H1 (cell line): ENCODE measurements at regions not wholly inside any gene's neighbourhood (a gene's known extent, or its start where the extent isn't known, plus 50 kb on each side); places are given as distances from the start of the nearest gene placed in this dataset.

ENCODE experiments used
- CTCF ChIA-PET: fragments of 300-600 bp; sonication (Branson Sonifier 250); formaldehyde crosslinking; loops from one replicate; lab custom pipeline; 2021; ENCODE audit not compliant: partially characterized antibody; lab: Charles Lee
- POLR2A ChIA-PET: fragments of 300-600 bp; sonication (Branson Sonifier 250); formaldehyde crosslinking; loops from one replicate; lab custom pipeline; 2021; ENCODE audit warnings: inconsistent platforms; ENCODE audit not compliant: partially characterized antibody; lab: Charles Lee
- DNase-seq, 2 experiments: peaks; one replicate each; pipeline versions ENCODE4 v3.0.0 to v3.0.0-alpha.2; 2010 to 2022; ENCODE audit warnings: low spot score in 2 of 2, low read depth in 1 of 2, mixed read lengths in 1 of 2
- FAIRE-seq: peaks from 2 replicates; lab custom pipeline; 2011; peaks lifted over from hg19 to GRCh38; lab: Jason Lieb, UNC
- H2AFZ ChIP-seq: 2 replicates; pipeline ENCODE4 v1.8.1; 2012; ENCODE audit warnings: low read length, inconsistent platforms
- H2AK5ac ChIP-seq: 2 replicates; pipeline ENCODE4 v1.6.1; 2013; ENCODE audit warnings: low read depth, low read length
- H2BK120ac ChIP-seq: replicated peaks from 2 replicates; pipeline ENCODE3; 2013; ENCODE audit warnings: low read depth, low read length, inconsistent platforms
- H2BK12ac ChIP-seq: 2 replicates; pipeline ENCODE4 v1.6.1; 2013; ENCODE audit warnings: low read depth, low read length
- H2BK15ac ChIP-seq: 2 replicates; pipeline ENCODE4 v1.6.1; 2013; ENCODE audit warnings: low read length
- H2BK20ac ChIP-seq: 2 replicates; pipeline ENCODE4 v1.6.1; 2013; ENCODE audit warnings: low read length
- H2BK5ac ChIP-seq: 2 replicates; pipeline ENCODE4 v1.6.1; 2013; ENCODE audit warnings: low read depth, low read length
- H3K14ac ChIP-seq: 2 replicates; pipeline ENCODE4 v1.6.1; 2013; ENCODE audit warnings: inconsistent platforms; ENCODE audit not compliant: insufficient read length
- H3K18ac ChIP-seq: 2 replicates; pipeline ENCODE4 v1.6.1; 2013; ENCODE audit warnings: low read length; ENCODE audit errors: extremely low read depth
- H3K23ac ChIP-seq: 2 replicates; pipeline ENCODE4 v1.6.1; 2013; ENCODE audit warnings: inconsistent platforms; ENCODE audit not compliant: insufficient read length
- H3K23me2 ChIP-seq: 2 replicates; pipeline ENCODE4 v1.6.1; 2013; ENCODE audit warnings: low read depth, low read length
- H3K27ac ChIP-seq: 2 replicates; pipeline ENCODE4 v1.6.1; 2011; ENCODE audit warnings: low read depth, low read length, inconsistent platforms
- H3K27me3 ChIP-seq, 4 experiments: replicated peaks in 1 of 4; 1 replicate in 1 of 4; 2 replicates in 3 of 4; pipeline versions ENCODE4 v1.6.1 to v1.8.1; 2011 to 2013; ENCODE audit warnings: low read length in 3 of 4, mild to moderate bottlenecking in 3 of 4, inconsistent platforms in 2 of 4, mixed read lengths in 2 of 4, moderate library complexity in 1 of 4; ENCODE audit not compliant: control insufficient read depth in 3 of 4, insufficient read depth in 3 of 4; ENCODE audit errors: extremely low read depth in 1 of 4
- H3K36me3 ChIP-seq, 4 experiments: 2 replicates each; pipeline versions ENCODE4 v1.6.1 to v1.8.1; 2011 to 2013; ENCODE audit warnings: mild to moderate bottlenecking in 4 of 4, low read length in 3 of 4, moderate library complexity in 2 of 4, control low read depth in 1 of 4, inconsistent platforms in 1 of 4; ENCODE audit not compliant: insufficient read depth in 4 of 4, control insufficient read depth in 2 of 4
- H3K4ac ChIP-seq: replicated peaks from 2 replicates; pipeline ENCODE3; 2013; ENCODE audit warnings: low read length, low read depth, mixed read lengths, inconsistent platforms; ENCODE audit not compliant: insufficient read length
- H3K4me1 ChIP-seq, 4 experiments: replicated peaks in 1 of 4; 1 replicate in 1 of 4; 2 replicates in 3 of 4; pipeline versions ENCODE4 v1.6.1 to v1.8.1; 2011 to 2013; ENCODE audit warnings: low read length in 3 of 4, inconsistent platforms in 2 of 4, mixed read lengths in 1 of 4; ENCODE audit not compliant: insufficient read depth in 4 of 4, control insufficient read depth in 3 of 4
- H3K4me2 ChIP-seq, 2 experiments: 2 replicates each; pipeline versions ENCODE4 v1.6.1 to v1.8.1; 2011 to 2013; ENCODE audit warnings: low read depth in 2 of 2, low read length in 2 of 2, control low read depth in 1 of 2, inconsistent platforms in 1 of 2, mild to moderate bottlenecking in 1 of 2; ENCODE audit not compliant: insufficient read depth in 1 of 2
- H3K4me3 ChIP-seq, 4 experiments: fragments of 200-600, 300-600 bp in 1 of 4; sonication (generic), shearing (Covaris generic), sonication (Bioruptor Twin) in 1 of 4; 2 replicates each; pipeline versions ENCODE4 v1.5.1 to v1.8.1; 2011 to 2016; ENCODE audit warnings: low read length in 4 of 4, low read depth in 3 of 4, control low read depth in 2 of 4, inconsistent platforms in 2 of 4, mild to moderate bottlenecking in 2 of 4, mixed read lengths in 1 of 4, moderate library complexity in 1 of 4; ENCODE audit not compliant: insufficient read depth in 2 of 4; ENCODE audit errors: extremely low read depth in 1 of 4
- H3K56ac ChIP-seq: replicated peaks from 2 replicates; pipeline ENCODE3; 2013; ENCODE audit warnings: low read depth, mild to moderate bottlenecking, mixed read lengths, low read length, inconsistent platforms; ENCODE audit not compliant: insufficient read length
- H3K79me1 ChIP-seq: 2 replicates; pipeline ENCODE4 v1.6.1; 2013; ENCODE audit warnings: low read depth, low read length, control low read depth
- H3K79me2 ChIP-seq, 2 experiments: 2 replicates each; pipeline versions ENCODE4 v1.6.1 to v1.8.1; 2012 to 2013; ENCODE audit warnings: low read length in 2 of 2, mild to moderate bottlenecking in 2 of 2, inconsistent platforms in 1 of 2; ENCODE audit not compliant: insufficient read depth in 2 of 2, control insufficient read depth in 1 of 2
- H3K9ac ChIP-seq, 4 experiments: replicated peaks in 1 of 4; 1 replicate in 1 of 4; 2 replicates in 3 of 4; pipeline versions ENCODE4 v1.6.1 to v1.8.1; 2011 to 2013; ENCODE audit warnings: low read depth in 3 of 4, low read length in 3 of 4, control low read depth in 2 of 4, mild to moderate bottlenecking in 2 of 4, moderate library complexity in 2 of 4, inconsistent platforms in 1 of 4; ENCODE audit errors: extremely low read depth in 1 of 4
- H3K9me3 ChIP-seq, 2 experiments: 2 replicates each; pipeline versions ENCODE4 v1.6.1 to v1.8.1; 2012 to 2013; ENCODE audit warnings: mild to moderate bottlenecking in 2 of 2, moderate library complexity in 2 of 2, control low read depth in 1 of 2, inconsistent platforms in 1 of 2, low read depth in 1 of 2, low read length in 1 of 2, mixed read lengths in 1 of 2; ENCODE audit not compliant: insufficient read depth in 2 of 2
- H4K20me1 ChIP-seq, 2 experiments: replicated peaks in 1 of 2; 2 replicates each; pipeline versions ENCODE3 to v1.8.1; 2011 to 2013; ENCODE audit warnings: inconsistent platforms in 2 of 2, low read length in 2 of 2, mild to moderate bottlenecking in 1 of 2; ENCODE audit not compliant: insufficient read depth in 2 of 2, control insufficient read depth in 1 of 2
- H4K5ac ChIP-seq: 2 replicates; pipeline ENCODE4 v1.6.1; 2013; ENCODE audit warnings: low read length, low read depth, mixed read lengths, inconsistent platforms; ENCODE audit not compliant: insufficient read length
- H4K8ac ChIP-seq: 2 replicates; pipeline ENCODE4 v1.8.0; 2013; ENCODE audit warnings: mild to moderate bottlenecking, moderate library complexity, low read length, inconsistent platforms; ENCODE audit not compliant: insufficient read depth; ENCODE audit errors: extremely low read depth
- H4K91ac ChIP-seq: replicated peaks from 2 replicates; pipeline ENCODE3; 2013; ENCODE audit warnings: low read length, mixed read lengths, inconsistent platforms; ENCODE audit not compliant: insufficient read length
- ASH2L ChIP-seq: fragments of 200-600, 300-600 bp; sonication (generic); IDR thresholded peaks from one replicate; pipeline ENCODE4 v1.7.1; 2017; ENCODE audit warnings: low read length
- KDM1A ChIP-seq: fragments of 200-600, 300-600 bp; sonication (generic); IDR thresholded peaks from 2 replicates; pipeline ENCODE4 v1.7.1; 2016; ENCODE audit warnings: mild to moderate bottlenecking, low read length, borderline replicate concordance
- POLR2AphosphoS5 ChIP-seq: IDR thresholded peaks from 2 replicates; pipeline ENCODE4 v1.6.1; 2011; ENCODE audit warnings: low read depth, low read length
- RAD21 ChIP-seq, 2 experiments: IDR thresholded peaks in 1 of 2; conservative IDR thresholded peaks in 1 of 2; 2 replicates each; pipeline ENCODE4 v1.6.1; 2011; ENCODE audit warnings: low read depth in 2 of 2, low read length in 2 of 2, improper control_type of control experiment in 1 of 2, inconsistent platforms in 1 of 2, mild to moderate bottlenecking in 1 of 2, moderate library complexity in 1 of 2
- RBBP5 ChIP-seq: IDR thresholded peaks from 2 replicates; pipeline ENCODE4 v1.7.1; 2012; ENCODE audit warnings: low read depth, mild to moderate bottlenecking, inconsistent platforms, low read length, moderate library complexity, borderline replicate concordance
- WGBS, 2 experiments: shearing (Covaris generic) in 1 of 2; methylation state at CpG; one replicate each; pipeline versions ENCODE4 v1.1.6 to v1.1.7; 2013 to 2015; ENCODE audit warnings: low lambda C conversion rate in 2 of 2, mixed read lengths in 2 of 2, inconsistent platforms in 1 of 2, low coverage in 1 of 2, missing lambda C conversion rate in 1 of 2; ENCODE audit not compliant: insufficient replicate concordance in 2 of 2, insufficient coverage in 1 of 2, insufficient read length in 1 of 2; ENCODE audit errors: extremely low coverage in 1 of 2, missing lambda C conversion rate in 1 of 2; 5-methylcytosine and 5-hydroxymethylcytosine counted together

GRCh38 chr1:69312055-69312732, 255.5 kb upstream of the LRRC7 start:
- Histone ChIP-seq H2BK12ac (peak overlapping the region; percentile 33; the same call in 1 of the 2 replicates), H2BK120ac (no peak overlapping the region), H4K91ac (no peak overlapping the region), H3K27me3 (no peaks in the 10 kb centered on the region), H4K20me1 (no peaks in the 10 kb centered on the region), H2AK5ac (no peak overlapping the region), H3K36me3 (no peaks in the 10 kb centered on the region), H3K4ac (no peak overlapping the region), H4K5ac (no peak overlapping the region), H3K9ac (no peak overlapping the region), H2BK15ac (no peak overlapping the region), H3K79me2 (no peaks in the 10 kb centered on the region), H2AFZ (peak overlapping the region; percentile 58; the same call in 1 of the 2 replicates), H3K23me2 (no peaks in the 10 kb centered on the region), H3K79me1 (no peaks in the 10 kb centered on the region), H2BK20ac (no peak overlapping the region), H3K18ac (no peak overlapping the region; the same call in 1 of the 2 replicates), H3K56ac (no peak overlapping the region), H3K4me1 (peaks cover 0 to 6% (median 4%) of the 10 kb centered on the region in 4 experiments; a peak in 6 of 7 replicates), H3K27ac (no peak overlapping the region), H3K14ac (no peak overlapping the region), H3K4me3 (no peak overlapping the region), H3K9me3 (no peaks in the 10 kb centered on the region), H2BK5ac (no peak overlapping the region), H3K4me2 (peak overlapping the region in 1 of 2 experiments; percentile 37; a peak in 1 of 4 replicates), H4K8ac (no peak overlapping the region; the same call in 1 of the 2 replicates), H3K23ac (no peak overlapping the region)
- ChIA-PET CTCF (interaction anchor here (0.6 kb wide), 1 partner anchor 798 kb away, joined by 3 read pairs; no protein-coding TSS in a partner anchor), POLR2A (no interaction called here)
- 73% methylated on average over 18 of the region's 18 CpGs; no CpG with 5 or more reads in 1 of the 2 experiments for WGBS, 2 experiments
- FAIRE-seq (no peak), DNase-seq (peak; percentile 54 to 59)
- 0 out of 2 replicates have a peak, but pooled peaks have one; percentile 26 for TF ChIP-seq RBBP5
- no peak for TF ChIP-seq ASH2L
- no peak for TF ChIP-seq POLR2AphosphoS5
- TF ChIP-seq RAD21 (IDR thresholded peaks at IDR 0.05 in 1 of 2, conservative IDR thresholded peaks at IDR 0.05 in 1 of 2; ENCODE audit: low read depth in 2 of 2, low read length in 2 of 2), result peak in 1 of 2 experiments; percentile 31; a peak in 2 of 4 replicates
- no peak for TF ChIP-seq KDM1A
